Glomerular endothelial cell (primary cell): ENCODE measurements at regions not wholly inside any gene's neighbourhood (a gene's known extent, or its start where the extent isn't known, plus 50 kb on each side); places are given as distances from the start of the nearest gene placed in this dataset.
"Not testable (repeated sequence)": the region's sequence is repeated elsewhere in the genome, so short reads cannot be mapped to it uniquely, and the experiment has no call there.

Source experiments
- DNase-seq: peaks from one replicate; pipeline ENCODE4 v3.0.0-alpha.2; 2011; ENCODE audit warnings: low read depth, low spot score; ENCODE audit errors: extremely low read depth

DNA sequence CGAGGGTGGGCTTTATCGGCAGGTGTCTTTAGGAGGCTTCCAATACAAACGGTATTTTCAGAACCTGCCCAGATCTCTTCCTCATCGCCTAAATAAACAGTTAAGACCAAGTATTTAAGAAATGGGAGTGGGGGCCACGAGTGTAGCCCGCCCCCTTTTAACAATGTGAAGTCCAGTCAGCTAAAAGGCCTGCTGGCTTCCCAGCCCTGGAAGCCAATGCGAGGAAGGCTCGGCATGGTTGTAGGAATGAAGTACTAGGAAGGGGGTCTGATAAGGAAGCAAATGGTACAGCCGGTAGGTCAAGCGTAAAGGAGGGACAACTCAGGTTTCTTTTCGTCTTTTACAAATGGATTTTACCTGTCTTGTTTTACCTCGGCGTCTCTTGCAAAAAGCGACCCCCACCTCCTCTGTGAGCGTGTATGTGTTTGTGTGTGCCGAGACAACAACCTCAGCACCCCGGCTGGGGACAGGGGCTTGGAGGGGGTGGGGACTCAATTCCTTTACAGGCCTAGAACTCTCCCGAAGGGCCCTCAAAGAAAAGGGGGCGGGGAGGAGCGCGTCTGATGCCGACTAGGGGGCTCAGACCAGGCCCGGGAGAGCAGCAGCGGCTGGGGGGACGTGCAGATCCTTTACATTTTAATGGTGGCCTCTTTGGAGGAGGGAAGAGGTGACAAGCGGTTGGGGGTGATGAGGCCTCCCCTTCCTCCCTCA, 147.6 kb downstream of the GPR85 start:
- DNase-seq = no peak

DNA sequence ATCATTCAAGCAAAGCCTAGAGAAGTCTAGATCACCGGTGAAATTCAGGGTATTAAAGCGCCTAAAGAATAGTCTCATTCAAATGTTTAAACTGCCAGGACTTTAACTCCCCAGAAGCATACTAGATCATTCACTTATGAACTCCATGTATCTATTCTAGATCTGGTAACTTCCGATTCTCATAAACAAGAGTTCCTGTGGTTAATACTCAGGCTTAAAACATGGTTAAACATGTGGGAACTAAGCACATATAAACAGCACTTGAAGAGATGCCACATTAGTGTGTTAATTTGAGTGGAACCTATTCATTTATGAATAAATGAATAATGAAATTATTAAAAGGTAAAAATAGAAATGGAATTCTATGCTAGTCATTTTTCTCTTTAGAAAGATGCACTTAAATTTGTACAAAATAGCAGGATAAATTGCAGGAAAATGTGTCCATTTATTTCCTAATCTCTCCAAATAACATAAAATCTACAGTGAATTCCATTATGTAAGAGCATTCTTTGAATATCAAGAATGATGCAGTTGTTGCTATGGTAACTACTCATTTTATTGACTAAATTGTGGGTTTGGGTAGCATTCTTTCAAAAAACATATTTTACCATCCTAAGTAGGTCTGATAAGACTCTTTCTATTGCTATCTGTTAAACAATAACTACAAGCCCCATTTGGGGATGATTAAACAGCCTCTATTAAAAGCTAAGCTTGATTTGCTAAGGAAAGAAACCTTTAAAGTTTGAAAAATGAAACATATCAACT, 147.6 kb upstream of the TMEM168 start:
- no peak for DNase-seq

DNA sequence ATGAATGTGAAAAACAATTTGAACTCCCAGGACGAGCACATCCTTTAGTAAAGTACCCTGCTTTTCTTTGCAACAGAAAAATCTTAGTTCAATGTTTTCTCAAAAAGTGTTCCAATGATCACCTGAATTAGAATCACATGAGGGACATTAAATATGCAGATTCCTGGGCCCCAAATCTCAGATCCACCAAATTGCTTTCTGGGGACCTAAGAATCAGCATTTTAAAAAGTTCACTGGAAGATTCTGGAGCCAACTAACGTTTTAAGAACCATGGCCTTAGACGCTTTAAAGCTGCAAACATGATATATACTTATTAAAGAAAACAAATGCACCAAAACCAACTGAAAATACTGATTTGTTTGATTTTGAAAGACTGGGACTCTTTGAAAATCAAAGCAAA, 143.4 kb upstream of the TMEM168 start:
- no peak for DNase-seq

DNA sequence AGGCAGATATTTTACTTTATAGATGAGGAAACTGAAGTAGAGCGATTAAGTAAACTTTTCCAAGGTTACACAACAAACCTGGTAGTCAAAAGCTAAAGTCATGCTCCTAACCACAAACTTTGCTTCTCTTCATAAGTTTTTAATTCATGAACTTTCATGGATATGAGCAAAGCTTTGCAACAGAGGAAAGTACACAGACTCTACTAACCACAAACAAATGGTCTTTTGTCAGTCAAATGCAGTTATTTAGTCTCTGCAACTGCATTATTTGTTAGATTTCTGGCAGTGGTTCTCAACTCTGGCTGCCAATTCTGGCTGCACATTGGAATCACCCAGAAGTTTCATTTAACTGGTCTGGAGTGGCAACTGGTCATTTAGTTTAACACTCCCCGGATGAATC, 140.6 kb upstream of the TMEM168 start:
- DNase-seq = no peak

DNA sequence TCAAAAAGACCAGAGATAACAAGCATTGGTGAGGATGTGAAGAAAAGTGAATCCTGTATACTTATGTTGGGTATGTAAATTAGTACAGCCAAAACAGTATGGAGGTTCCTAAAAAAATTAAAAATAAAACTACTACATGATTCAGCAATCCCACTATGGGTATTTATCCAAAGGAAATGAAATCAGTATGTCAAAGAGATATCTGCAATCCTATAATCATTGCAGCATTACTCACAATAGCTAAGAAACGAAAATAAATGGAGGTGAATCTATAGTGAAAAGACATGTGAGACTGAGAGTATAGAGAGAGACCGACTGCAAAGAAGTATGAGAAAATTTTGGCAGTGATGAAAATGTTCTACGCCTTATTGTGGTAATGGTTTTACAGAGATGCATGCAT, 139.2 kb upstream of the TMEM168 start:
- DNase-seq = no peak

DNA sequence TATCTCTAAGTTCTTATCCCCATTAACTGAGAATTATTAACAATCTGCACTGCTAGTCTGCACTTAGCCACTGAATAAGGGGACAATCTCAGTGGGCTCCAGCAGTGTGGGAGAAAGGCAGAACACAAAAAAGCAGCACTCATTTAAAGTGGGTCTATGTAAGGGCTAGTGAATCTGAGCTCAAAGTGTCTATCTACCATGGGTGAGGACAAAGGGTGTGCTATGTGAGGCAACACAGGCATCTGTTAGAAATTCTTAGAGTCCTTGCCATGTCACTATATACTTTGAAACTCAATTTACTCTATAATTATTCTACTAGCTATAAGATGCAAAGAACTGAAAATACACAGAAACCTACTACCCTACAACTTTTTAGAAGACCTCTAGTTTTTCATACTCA, 135.8 kb upstream of the TMEM168 start:
- no peak for DNase-seq

DNA sequence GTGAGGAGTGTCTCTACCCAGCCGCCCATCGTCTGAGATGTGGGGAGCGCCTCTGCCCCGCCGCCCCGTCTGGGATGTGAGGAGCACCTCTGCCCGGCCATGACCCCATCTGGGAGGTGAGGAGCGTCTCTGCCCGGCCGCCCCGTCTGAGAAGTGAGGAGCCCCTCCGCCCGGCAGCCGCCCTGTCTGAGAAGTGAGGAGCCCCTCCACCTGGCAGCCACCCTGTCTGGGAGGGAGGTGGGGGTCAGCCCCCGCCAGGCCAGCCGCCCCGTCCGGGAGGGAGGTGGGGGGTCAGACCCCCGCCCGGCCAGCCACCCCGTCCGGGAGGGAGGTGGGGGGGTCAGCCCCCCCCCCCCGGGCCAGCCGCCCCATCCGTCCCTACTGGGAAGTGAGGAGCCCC, 132.4 kb upstream of the TMEM168 start:
- not testable (repeated sequence) for DNase-seq

DNA sequence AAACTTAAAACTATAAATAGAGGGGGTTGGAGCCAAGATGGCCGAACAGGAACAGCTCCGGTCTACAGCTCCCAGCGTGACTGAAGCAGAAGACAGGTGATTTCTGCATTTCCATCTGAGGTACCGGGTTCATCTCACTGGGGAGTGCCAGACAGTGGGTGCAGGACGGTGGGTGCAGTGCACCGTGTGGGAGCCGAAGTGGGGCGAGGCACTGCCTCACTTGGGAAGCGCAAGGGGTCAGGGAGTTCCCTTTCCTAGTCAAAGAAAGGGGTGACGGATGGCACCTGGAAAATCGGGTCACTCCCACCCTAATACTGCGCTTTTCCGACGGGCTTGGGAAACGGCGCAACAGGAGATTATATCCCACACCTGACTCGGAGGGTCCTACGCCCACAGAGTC, 126.2 kb upstream of the TMEM168 start:
- not testable (repeated sequence) for DNase-seq

DNA sequence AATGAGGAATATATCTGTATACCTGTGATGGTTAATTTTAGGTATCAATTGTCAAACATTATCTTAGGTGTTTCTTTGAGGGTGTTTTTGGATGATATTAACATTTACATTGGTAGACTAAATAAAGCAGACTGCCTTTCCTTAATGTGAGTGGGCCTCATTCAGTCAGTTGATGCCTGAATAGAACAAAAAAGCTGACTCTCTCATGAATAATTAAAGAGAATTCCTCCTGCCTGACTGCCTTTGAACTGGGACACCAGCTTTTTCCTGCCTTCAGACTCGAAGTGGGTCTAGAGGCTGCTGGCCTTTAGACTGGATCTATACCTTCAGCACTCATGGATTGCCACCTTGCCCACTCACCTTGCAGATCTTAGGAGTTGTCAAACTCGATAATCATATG, 117.9 kb upstream of the TMEM168 start:
- DNase-seq = no peak

DNA sequence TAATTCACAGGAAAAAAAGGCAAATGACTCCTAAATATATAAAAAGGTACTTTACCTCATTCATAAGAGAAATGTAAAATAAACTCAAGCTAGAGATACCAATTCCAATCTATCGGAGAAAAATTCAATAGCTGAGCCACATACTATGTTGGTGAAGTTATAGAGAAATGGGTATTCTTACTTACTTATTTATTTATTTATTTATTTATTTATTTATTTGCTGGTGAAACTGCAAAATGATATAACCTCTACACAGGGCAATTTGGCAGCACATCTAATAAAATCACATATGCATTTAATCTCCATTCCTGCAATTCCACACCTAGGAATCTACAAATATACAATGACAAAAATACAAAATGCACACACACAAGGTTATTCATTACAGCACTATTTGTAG, 117.5 kb upstream of the TMEM168 start:
- no peak for DNase-seq

DNA sequence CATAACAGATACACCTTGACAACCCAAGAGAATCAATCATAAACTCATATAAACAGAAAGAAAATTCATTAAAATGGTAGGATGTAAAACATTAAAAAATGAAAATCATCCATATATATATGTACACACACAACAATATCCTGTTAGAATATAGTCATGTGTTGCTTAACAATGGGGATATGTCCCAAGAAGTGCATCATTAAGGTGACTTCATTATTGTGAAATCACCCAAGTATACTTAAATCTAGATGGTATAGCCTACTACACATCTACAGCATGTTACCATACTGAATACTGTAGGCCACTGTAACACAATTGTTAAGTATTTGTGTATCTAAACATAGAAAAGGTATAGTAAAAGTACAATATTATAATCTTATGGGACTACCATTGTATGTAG, 115.8 kb upstream of the TMEM168 start:
- DNase-seq = no peak

DNA sequence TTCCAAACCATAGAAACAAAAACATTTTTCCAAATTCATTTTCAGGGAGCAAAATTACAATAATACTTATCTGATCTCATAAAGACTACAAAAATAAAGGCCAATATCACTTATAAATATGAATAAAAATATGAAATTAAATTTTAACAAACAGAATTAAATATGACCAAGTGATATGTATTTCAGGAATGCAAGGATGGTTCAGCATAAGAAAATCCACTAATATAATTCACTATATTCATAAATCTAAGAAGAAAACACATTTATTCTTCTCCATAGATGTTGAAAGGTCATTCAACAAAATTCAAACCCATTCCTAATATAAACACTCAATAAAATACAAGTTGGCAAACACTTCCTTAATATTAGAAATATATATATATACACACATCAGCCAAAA, 115.2 kb upstream of the TMEM168 start:
- DNase-seq = no peak

DNA sequence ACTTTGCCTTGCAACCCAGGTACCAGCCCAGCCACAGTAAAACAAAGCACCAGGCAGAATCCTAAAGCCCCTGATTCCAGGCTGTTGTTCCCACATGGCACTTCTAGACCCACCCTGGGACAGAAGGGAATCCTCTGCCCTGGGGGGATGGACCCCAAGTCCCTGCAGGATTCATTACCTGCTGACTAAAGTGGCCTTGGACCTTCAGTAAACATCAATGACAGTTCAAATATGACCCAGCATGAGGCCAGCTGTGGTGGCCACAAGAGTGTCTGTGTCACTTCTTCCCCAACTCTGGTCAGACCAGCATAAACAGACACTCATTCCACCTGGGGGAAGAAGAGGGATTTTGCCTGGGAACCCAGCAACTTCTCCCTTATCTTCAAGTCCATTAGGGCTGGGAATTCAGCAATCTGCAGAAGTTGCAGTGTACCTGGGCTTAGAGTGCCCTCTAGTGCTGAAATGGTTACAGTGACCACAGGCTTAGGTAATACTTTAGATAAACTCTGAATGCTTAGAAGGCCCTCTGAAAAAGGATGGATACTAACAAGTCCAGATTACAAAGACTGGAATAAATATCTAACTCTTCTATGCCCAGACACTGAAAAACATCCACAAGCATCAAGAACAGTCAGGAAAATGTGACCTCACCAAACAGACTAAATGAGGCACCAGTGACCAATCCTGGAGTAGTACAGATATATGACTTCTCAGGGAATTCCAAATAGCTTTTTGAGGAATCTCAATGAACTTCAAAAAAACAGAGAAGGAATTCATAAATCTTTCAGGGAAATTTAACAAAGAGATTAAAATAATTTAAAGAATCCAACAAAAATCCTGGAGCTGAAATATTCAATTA, 108.5 kb upstream of the TMEM168 start:
- DNase-seq = peak; percentile 67

DNA sequence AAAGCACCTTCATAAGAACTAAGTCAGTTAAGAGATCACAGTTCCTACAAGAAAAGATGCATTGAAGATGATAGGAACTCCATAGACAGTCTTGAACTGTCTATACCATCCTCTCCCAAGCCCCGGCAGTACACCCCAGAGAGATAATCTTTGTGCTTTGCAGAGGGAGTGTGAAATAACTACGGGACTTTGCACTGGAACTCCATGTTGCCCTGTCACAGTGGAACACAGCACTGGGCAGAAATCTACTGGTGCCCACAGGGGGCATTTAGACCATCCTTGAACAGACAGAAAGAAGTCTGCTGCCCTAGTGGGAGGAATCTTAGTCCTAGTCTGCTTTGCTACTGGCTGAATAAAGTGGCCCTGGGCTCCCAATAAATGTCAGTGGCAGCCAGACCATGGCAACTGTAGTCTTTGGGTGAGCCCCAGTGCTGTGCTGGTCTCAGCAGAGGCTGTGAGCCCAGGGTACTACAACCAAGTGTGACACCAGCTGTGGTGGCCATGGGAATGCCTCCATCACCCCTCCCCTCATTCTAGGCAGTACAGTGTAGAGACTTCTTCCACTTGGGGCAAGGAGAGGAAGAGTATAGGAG, 107.7 kb upstream of the TMEM168 start:
- DNase-seq = no peak

DNA sequence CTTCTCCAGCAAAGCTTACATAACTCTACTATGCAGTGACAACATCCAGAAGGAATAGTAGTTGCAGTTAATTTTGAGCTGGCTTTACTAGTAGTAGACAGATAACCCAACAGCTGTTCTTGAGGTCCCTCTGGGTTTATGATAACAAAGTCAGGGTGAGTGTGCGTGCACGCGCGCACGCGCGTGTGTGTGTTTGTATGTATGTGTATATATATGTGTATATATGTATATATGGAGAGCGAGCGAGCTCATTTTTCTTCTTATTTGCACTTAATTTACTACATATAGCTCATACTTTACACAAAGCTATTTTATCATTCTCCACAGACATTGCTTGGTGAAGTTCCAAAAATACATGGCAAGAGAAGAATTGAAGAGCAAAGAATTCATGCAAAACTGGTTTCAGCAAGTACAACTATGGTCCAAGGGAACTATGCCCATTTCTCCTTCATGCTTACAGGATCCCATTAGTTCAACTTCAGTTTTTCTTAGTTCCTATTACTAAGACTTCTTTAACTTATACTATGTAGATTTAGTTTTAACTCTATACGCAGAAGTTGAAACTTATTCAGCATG, 105.9 kb upstream of the TMEM168 start:
- no peak for DNase-seq

DNA sequence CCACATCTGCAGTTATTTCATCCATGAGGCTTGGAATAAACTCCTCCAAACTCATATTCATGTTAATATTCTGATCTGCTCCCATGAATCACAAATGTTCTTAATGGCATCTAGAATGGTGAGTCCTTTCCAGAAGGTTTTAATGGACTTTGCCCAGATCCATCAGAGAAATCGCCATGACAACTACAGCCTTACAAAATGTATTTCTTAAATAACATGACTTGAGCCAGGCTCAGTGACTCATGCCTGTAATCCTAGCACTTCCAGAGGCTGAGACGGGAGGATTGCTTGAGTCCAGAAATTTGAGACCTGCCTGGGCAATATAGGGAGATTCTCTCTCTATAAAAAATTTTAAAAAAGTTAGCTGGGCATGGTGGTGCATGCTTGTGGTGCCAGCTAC, 102.1 kb upstream of the TMEM168 start:
- DNase-seq = no peak

DNA sequence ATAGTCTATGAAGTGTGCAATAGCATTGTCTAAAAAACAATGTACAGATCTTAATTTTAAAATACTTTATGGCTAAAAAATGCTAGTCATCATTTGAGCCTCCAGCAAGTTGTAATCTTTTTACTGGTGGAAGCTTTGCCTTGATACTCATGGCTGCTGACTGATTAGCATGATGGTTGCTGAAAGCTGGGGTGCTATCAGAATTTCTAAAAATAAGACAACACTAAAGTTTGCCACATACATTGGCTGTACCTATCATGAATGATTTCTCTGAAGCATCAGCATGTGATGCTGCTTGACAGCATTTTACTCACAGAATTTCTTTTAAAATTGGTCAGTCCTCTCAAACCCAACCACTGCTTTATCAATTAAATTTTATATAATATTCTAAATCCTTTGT, 101.5 kb upstream of the TMEM168 start:
- DNase-seq = no peak

DNA sequence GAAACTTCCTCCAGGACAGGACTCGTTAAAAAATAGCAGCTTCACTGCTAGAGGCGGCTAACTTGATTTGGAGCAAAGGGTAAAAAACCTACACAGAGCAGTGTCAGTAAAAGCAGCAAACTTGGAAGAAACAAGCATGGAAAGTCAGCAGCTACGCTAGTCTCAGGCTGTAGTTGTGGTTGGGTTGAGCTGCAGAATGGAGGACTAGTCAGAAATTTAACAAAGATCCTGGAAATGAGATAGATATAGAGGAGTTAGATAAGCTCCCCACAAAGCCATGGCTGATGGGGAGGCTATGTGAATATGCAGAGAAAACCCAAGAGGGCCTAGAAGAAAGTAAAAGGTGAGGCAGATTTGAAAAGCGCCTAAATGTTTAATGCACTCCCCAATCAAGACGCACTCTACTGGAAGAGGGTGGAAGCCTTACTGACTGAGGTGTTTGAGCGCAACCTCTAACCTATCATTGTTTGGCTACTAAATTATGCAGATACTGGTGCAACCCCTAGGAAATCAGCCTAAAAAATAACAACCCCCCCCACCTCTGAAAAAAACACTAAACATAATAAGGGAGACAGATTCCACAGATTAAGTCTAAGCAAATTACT, 99.7 kb upstream of the TMEM168 start:
- DNase-seq = no peak

DNA sequence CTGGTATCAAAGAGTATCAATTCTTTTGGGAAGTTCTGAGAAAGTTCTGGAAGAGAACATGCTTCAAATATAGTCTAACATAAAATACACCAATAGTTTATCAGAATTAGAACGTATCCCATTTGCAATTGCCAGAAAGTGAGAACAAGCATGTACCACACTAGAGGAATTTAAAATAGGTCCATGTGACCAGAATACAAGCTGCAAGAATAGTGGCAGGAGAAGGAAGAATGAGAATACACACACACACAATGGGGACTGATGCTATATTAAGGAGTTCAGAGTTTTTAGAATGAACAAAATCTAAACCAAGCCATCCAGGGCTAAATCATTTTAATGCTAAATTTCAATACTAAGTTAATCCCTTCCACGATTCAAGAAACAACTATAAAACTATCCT, 99.1 kb upstream of the TMEM168 start:
- no peak for DNase-seq

DNA sequence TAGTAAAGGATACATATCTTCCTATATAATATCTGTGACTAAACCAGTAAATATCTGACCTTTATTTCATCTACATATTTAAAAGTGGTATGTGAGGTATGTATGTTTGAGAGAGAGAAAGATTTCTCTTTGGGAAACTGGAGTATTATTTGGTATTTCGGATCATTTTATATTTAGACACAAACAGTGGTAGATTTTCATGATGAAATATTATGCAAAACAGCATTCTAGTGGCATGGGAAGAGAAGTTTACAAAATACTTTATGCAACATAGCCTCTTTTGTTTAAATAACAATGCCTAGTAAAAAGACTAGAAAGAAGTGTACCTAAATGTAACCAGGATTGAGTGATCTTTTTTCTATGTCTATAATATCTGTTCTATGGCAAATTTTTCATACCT, 98.6 kb upstream of the TMEM168 start:
- DNase-seq = no peak
